Amygdala (tissue), 56 donors: ENCODE measurements at regions not wholly inside any gene's neighbourhood (a gene's known extent, or its start where the extent isn't known, plus 50 kb on each side); places are given as distances from the start of the nearest gene placed in this dataset.

ENCODE experiments used
- DNase-seq, 56 donors: peaks; one replicate each; lab custom pipeline; 2025; lab: John Stamatoyannopoulos, UW

DNA sequence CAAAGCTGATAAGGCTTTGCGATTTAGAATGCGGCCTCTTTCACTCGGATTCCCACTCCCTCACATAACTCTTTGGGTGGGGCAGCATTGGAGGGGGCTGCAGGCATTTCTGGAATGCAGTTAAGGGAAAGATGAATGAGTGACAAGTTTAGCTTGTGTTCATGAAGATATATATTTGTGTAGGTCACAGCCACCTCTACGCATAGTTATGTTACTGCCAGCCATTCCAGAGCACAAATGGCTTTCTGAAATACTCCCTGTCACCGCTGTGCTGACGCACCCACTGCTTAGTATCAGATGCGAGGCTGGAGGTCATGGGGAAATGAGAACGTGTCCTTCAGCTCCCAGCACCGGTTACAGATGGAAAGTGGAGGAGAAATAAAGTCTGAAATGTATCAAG, 54.1 kb upstream of the ATP1A1 start:
- no peak for DNase-seq

DNA sequence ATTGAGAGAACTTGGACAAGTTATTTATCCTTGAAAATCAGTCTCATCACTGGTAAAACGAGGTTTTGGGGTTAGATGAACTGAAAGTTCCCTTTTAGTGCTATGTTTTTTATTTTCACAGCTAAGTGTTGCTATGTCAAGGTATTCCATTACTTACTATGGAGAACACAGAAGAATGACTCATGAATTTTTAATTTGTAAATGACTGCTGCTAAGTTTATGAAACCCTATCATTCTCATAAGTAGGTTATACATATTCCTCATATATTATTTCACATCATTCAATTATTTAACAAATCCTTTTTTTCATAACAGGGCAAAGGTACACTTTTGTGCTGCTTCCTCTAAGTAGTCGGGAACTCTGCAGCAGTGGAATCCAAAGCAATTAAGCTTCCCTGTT, 52.2 kb upstream of the ATP1A1 start:
- no peak for DNase-seq

DNA sequence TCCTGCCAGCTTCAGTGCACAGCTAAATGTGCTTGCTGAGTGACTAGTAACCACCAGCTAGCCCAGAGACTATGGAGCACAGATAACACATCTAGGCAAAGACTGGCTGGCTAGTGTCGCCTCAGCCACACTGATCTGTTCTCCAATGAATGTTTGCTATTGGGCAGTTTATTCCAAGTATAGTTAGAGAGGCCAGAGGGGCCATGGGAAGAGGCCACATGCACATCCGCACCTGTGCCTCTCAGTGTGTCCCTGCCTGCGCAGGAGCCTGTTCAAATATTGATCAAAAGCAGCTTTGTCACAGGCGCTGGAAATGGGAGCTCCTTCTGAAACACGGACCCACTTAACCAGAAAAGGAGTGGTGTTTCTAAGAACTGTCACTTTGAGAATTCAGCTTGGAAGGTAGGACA, 51.3 kb upstream of the ATP1A1 start:
- no peak for DNase-seq

DNA sequence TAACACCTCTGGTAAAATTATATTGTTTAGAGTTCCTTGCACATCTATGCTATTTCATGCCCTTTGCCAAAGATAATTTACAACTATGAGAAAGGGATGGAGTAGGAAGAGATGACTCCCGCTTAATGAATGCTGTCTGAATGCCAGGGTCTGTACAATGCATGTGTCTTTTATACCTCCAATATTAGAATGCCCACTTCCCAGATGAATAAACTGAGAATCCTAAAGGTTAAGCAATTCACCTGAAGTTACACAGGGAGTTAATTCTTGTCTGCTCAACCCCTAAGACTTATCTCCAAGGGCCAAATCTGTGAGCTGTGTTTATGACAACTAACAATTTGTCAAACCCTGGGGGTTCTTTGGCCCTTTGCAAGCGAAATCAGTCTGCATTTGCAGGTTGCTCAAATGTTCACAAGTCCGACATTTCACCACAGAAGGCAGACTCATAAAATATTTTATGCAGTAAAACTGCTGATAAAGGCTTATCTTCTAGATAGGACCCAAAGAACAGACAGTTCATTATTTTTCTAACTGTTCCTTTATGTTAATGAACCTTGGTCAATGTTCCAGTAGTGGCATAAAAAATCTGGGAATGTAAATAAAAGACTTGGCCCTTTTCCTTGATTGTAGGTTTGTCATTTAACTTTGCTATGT, 50.2 kb upstream of the ATP1A1 start:
- no peak for DNase-seq
